GM06990 (cell line): ENCODE measurements at regions not wholly inside any gene's neighbourhood (a gene's known extent, or its start where the extent isn't known, plus 50 kb on each side); places are given as distances from the start of the nearest gene placed in this dataset.

ENCODE experiments used
- DNase-seq: peaks from one replicate; pipeline ENCODE4 v3.0.0-alpha.2; 2011; ENCODE audit not compliant: insufficient read length; ENCODE audit errors: extremely low read depth
- H3K27me3 ChIP-seq: replicated peaks from 2 replicates; pipeline ENCODE4 v1.6.0; 2011; ENCODE audit warnings: low read length; ENCODE audit not compliant: control insufficient read depth, insufficient read depth
- H3K36me3 ChIP-seq: 2 replicates; pipeline ENCODE4 v1.5.1; 2011; ENCODE audit warnings: low read length; ENCODE audit not compliant: control insufficient read depth, insufficient read depth
- H3K4me3 ChIP-seq: replicated peaks from 2 replicates; pipeline ENCODE4 v1.5.1; 2011; ENCODE audit warnings: low read depth, mild to moderate bottlenecking, control low read depth, low read length
- TF ChIP-seq, protein P1 (sequence below): IDR thresholded peaks from 2 replicates; pipeline ENCODE4 v1.5.1; 2011; ENCODE audit warnings: low read length, control low read depth, mild to moderate bottlenecking, inconsistent platforms; ENCODE audit not compliant: insufficient read depth, poor library complexity, severe bottlenecking

DNA sequence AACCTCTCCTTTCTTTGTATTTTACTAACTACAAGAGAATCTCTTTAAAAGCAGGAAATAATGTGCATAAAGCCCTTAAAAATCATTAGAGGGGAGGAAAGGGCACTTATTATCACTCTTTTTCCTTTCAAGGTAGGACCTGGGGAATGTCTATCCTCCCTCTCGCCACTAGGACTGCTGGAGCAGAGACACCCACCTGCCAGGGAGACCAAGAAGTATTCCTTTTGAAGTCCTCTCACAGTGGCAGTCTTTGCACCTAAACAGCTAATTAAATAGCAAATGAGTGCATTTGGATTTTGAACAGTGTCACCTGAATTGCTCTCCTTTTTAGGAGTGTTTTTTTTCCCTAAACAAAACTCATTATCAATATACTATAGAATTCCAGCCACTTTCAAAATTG is 874.1 kb downstream of the ZPLD1 start:
- no peak overlapping the region for H3K4me3 ChIP-seq
- no peaks in the 10 kb centered on the region for H3K36me3 ChIP-seq
- TF ChIP-seq, protein P1, sequence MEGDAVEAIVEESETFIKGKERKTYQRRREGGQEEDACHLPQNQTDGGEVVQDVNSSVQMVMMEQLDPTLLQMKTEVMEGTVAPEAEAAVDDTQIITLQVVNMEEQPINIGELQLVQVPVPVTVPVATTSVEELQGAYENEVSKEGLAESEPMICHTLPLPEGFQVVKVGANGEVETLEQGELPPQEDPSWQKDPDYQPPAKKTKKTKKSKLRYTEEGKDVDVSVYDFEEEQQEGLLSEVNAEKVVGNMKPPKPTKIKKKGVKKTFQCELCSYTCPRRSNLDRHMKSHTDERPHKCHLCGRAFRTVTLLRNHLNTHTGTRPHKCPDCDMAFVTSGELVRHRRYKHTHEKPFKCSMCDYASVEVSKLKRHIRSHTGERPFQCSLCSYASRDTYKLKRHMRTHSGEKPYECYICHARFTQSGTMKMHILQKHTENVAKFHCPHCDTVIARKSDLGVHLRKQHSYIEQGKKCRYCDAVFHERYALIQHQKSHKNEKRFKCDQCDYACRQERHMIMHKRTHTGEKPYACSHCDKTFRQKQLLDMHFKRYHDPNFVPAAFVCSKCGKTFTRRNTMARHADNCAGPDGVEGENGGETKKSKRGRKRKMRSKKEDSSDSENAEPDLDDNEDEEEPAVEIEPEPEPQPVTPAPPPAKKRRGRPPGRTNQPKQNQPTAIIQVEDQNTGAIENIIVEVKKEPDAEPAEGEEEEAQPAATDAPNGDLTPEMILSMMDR = peak; percentile 6
- no peak for DNase-seq
- H3K27me3 ChIP-seq = no peaks in the 10 kb centered on the region

DNA sequence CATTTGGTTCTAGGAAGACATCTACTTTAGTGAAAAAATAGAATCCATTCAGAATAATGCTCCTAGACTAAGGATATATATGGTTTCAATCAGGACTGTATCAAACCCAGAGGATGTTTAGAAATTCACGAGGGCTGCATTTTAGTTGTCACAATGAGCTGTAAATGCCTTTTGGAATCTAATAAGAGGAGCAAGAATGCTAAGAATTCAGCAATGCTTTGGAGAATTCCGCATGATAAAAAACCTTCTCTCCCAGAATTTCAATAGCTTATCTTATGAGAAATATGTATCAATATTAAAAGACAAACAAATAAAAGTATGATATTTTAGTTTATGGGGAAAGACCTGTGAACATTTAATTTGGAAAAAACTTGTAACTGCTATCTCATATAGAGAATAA is 885.1 kb downstream of the ZPLD1 start:
- Histone ChIP-seq H3K4me3 (no peak overlapping the region), H3K36me3 (no peaks in the 10 kb centered on the region), H3K27me3 (no peaks in the 10 kb centered on the region)
- DNase-seq = no peak
- TF ChIP-seq, protein P1 = no peak

DNA sequence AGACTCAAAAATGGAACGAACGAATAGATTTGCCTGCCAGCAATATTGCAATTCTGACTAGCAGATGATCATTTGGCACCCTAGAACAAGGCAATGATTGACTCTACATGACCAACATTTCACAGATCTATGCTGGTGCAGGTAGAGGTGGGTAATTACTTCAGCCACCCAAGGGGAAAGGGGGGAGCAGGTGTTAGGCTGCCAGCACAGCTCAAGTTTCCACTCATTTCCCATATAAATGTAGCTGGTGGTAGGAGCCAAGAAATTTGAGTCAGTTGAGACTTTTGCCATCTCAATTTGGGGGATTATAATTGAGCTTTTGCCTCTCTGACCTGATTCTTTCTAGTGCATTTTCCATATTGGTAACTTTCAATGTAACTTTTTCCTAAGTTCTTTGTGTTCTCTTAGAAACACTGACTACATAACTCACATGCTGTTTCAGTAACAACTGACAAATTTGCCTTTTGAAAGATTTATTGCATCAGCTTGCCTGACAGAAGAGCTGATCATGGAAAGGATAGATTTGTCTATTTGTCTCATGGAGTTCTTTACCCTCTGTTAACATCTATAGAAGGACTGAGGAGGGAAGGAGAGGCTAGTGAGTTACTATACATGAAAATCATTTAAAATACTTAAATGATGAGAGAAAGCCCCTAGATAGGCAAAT is 902.5 kb downstream of the ZPLD1 start:
- no peaks in the 10 kb centered on the region for H3K36me3 ChIP-seq
- DNase-seq = no peak
- no peaks in the 10 kb centered on the region for H3K27me3 ChIP-seq
- no peak overlapping the region for H3K4me3 ChIP-seq
- TF ChIP-seq, protein P1 = no peak

DNA sequence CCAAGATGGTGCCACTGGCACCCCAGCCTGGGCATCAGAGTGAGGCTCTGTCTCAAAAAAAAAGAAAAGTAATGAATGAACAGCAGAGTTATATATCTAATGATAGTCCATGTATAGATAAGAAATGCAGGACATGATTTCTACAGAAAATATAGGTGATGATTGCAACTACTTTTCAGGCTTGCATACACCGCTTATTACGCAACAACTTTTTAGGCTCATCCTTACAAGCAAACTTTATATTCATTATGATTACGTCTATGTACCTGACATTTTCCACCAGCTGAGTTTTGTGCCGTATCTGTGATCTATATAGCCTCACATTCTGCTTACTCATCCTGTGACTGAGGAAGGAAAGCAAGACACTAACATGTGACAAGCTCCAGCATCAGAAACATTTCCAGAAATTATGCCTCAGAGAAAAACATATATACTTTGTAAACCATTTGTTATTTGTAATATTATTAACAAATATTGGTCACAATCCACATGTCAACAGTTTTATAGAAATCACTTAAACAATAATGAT is 906.3 kb downstream of the ZPLD1 start:
- H3K4me3 ChIP-seq = no peak overlapping the region
- no peaks in the 10 kb centered on the region for H3K27me3 ChIP-seq
- TF ChIP-seq, protein P1 = no peak
- no peak for DNase-seq
- no peaks in the 10 kb centered on the region for H3K36me3 ChIP-seq

DNA sequence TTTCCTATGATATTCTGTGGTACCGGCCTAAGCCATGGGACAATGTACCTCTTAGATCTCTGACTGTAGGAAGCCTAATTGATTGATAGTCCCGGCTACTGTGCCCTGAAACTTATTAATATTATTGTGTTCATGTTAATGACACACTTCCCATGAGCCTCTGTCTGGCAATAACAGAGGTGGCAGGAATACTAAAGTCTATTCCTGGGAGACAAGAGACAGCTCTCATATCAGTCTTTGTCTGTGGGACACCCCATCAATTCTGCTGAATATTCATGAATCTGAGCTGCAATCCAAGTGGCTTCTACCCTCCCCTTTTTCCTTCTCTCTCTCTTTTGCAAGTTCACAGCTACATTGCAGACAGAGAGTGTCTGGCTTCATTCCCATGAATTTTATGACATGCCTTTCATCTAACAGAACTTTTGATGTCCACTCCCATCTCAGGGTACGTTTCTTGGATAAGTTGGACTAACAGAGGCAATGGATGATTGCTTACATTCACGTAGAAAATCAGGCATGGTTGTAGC is 907.5 kb downstream of the ZPLD1 start:
- no peaks in the 10 kb centered on the region for H3K27me3 ChIP-seq
- no peak for DNase-seq
- no peaks in the 10 kb centered on the region for H3K36me3 ChIP-seq
- TF ChIP-seq, protein P1 = no peak
- H3K4me3 ChIP-seq = no peak overlapping the region
